ENCODE measurements at regions not wholly inside any gene's neighbourhood (a gene's known extent, or its start where the extent isn't known, plus 50 kb on each side); places are given as distances from the start of the nearest gene placed in this dataset.
"Not testable (repeated sequence)": the region's sequence is repeated elsewhere in the genome, so short reads cannot be mapped to it uniquely, and the experiment has no call there.

- Histone ChIP-seq H3K4me3 (no peak overlapping the region), H3K36me3 (no peaks in the 10 kb centered on the region), H3K27me3 (no peaks in the 10 kb centered on the region), H3K27ac (no peak overlapping the region), H3K9me3 (no peaks in the 10 kb centered on the region), H3K4me1 (ENCODE audit: insufficient read depth) (no peaks in the 10 kb centered on the region)
- DNase-seq, result no peak
- WGBS, 3 donors, result 48 to 67% (median 63%) methylated on average over 6 of the region's 6 CpGs
- TF ChIP-seq EP300 (IDR thresholded peaks at IDR 0.05) (no peak), CTCF (IDR thresholded peaks at IDR 0.05) (no peak), POLR2A (IDR thresholded peaks at IDR 0.05) (no peak)
- intact Hi-C loops (cut with DNase I), result no loop called here
These were observed 130.5 kb downstream of the TENT5D start for GRCh38 chrX:80550722-80551121.

DNA sequence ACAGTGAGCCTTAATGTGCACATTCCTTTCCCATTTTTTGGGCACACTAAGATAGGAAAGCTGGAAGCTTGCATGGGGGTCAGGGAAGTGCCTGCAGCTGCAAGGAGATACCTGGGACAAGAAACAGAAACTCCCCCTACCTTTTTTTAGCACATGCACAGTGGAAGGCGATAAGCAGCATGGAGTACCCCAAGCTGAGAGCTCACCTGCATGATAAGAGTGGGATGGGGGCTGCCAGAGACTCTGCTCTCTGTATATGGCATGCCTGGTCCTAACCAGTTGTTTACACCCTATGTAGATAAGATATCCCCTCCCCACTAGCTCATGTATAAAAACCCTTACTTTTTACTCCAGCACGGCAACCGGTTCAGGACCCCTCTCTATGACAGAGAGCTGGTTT, 135.9 kb downstream of the TENT5D start:
- H3K27me3 ChIP-seq, result no peaks in the 10 kb centered on the region
- H3K9me3 ChIP-seq, result no peaks in the 10 kb centered on the region
- intact Hi-C loops (cut with DNase I), result no loop called here
- no peak overlapping the region for H3K4me3 ChIP-seq
- H3K27ac ChIP-seq, result no peak overlapping the region
- 41 to 71% (median 59%) methylated on average over 3 of the region's 3 CpGs for WGBS, 3 donors
- DNase-seq, result no peak
- TF ChIP-seq POLR2A (IDR thresholded peaks at IDR 0.05) (no peak), CTCF (IDR thresholded peaks at IDR 0.05) (no peak), EP300 (IDR thresholded peaks at IDR 0.05) (no peak)
- H3K4me1 ChIP-seq (ENCODE audit: insufficient read depth), result no peaks in the 10 kb centered on the region
- H3K36me3 ChIP-seq, result no peaks in the 10 kb centered on the region

- intact Hi-C loops (cut with DNase I), result no loop called here
- DNase-seq, result no peak
- WGBS, 3 donors, result 79 to 85% (median 83%) methylated on average over 13 of the region's 13 CpGs
These were observed 152.4 kb downstream of the TENT5D start for GRCh38 chrX:80572636-80573035.

DNA sequence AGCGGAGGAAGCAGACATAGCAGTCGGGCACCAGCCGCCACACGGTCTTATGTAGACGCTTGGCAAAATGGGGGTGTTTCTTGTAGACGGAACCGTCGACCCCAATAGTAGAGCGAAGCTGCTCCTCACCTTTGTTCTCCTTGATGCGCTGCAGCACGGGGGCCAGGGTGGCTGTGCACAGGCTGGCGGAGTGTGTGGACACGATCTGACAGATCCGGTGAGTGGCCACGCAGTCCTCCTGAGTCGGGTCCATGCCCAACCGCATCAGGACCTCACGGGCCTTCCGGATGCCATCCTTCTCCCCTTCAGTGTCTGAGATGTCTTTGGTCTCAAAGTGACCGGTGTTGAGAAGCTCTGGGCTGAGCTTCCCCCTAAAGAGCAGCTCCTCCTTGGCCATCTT, 153.0 kb downstream of the TENT5D start:
- TF ChIP-seq CTCF (IDR thresholded peaks at IDR 0.05), result no peak
- TF ChIP-seq POLR2A (IDR thresholded peaks at IDR 0.05), result no peak
- TF ChIP-seq EP300 (IDR thresholded peaks at IDR 0.05), result no peak
- DNase-seq, result no peak
- Histone ChIP-seq H3K4me3 (no peak overlapping the region), H3K9me3 (no peaks in the 10 kb centered on the region), H3K27me3 (no peaks in the 10 kb centered on the region), H3K36me3 (no peaks in the 10 kb centered on the region), H3K27ac (no peak overlapping the region), H3K4me1 (ENCODE audit: insufficient read depth) (no peaks in the 10 kb centered on the region)
- intact Hi-C loops (cut with DNase I), result no loop called here
- 87 to 95% (median 93%) methylated on average over 20 of the region's 20 CpGs for WGBS, 3 donors

More at GRCh38 chrX:80572636-80573035, 152.4 kb downstream of the TENT5D start:
- H3K36me3 ChIP-seq, result no peaks in the 10 kb centered on the region
- no peaks in the 10 kb centered on the region for H3K9me3 ChIP-seq
- no peak overlapping the region for H3K4me3 ChIP-seq
- H3K4me1 ChIP-seq (ENCODE audit: insufficient read depth), result no peaks in the 10 kb centered on the region
- no peak overlapping the region for H3K27ac ChIP-seq
- TF ChIP-seq CTCF (IDR thresholded peaks at IDR 0.05) (no peak), POLR2A (IDR thresholded peaks at IDR 0.05) (no peak), EP300 (IDR thresholded peaks at IDR 0.05) (no peak)
- H3K27me3 ChIP-seq, result no peaks in the 10 kb centered on the region

- H3K36me3 ChIP-seq; H3K9me3 ChIP-seq; H3K4me1 ChIP-seq (ENCODE audit: insufficient read depth); H3K27ac ChIP-seq; H3K4me3 ChIP-seq; DNase-seq; H3K27me3 ChIP-seq: not testable (repeated sequence)
- 74 to 87% (median 75%) methylated on average over 45 to 50 of the region's 50 CpGs for WGBS, 3 donors
- intact Hi-C loops (cut with DNase I), result loop anchor here in 1 of 4 donors (5.0 kb wide), 1 partner anchor 292 kb away; no protein-coding TSS in a partner anchor
These were observed 154.3 kb downstream of the TENT5D start for GRCh38 chrX:80574486-80575086.

Measured in ovary (tissue), 7 donors.